GM19463 (cell line): ENCODE measurements at regions not wholly inside any gene's neighbourhood (a gene's known extent, or its start where the extent isn't known, plus 50 kb on each side); places are given as distances from the start of the nearest gene placed in this dataset.
"Not testable (repeated sequence)": the region's sequence is repeated elsewhere in the genome, so short reads cannot be mapped to it uniquely, and the experiment has no call there.

ENCODE experiments used
- ATAC-seq: cut with Tn5 transposase; IDR thresholded peaks from one replicate; pipeline ENCODE4 v1.9.1; 2021; ENCODE audit warnings: mild to moderate bottlenecking, moderate library complexity; ENCODE audit not compliant: unreplicated experiment

- no peak for ATAC-seq
Observed at GRCh38 chr2:144833075-144833637, 313.2 kb upstream of the ZEB2 start.

- ATAC-seq: no peak
Observed at GRCh38 chr2:144832048-144832447, 312.1 kb upstream of the ZEB2 start.

- ATAC-seq: no peak
Observed at GRCh38 chr2:144830543-144830942, 310.6 kb upstream of the ZEB2 start.

GRCh38 chr2:144827404-144827803, 307.5 kb upstream of the ZEB2 start:
- no peak for ATAC-seq

- no peak for ATAC-seq
Observed at GRCh38 chr2:144826105-144826504, 306.2 kb upstream of the ZEB2 start.

- no peak for ATAC-seq
Observed at GRCh38 chr2:144825331-144826020, 305.6 kb upstream of the ZEB2 start.

- ATAC-seq: no peak
Observed at GRCh38 chr2:144824306-144825080, 304.6 kb upstream of the ZEB2 start.

- no peak for ATAC-seq
Observed at GRCh38 chr2:144822966-144823365, 303.0 kb upstream of the ZEB2 start.

GRCh38 chr2:144812288-144812687, 292.4 kb upstream of the ZEB2 start:
- no peak for ATAC-seq

GRCh38 chr2:144801766-144802165, 281.8 kb upstream of the ZEB2 start:
- ATAC-seq: no peak

- ATAC-seq: no peak
Observed at GRCh38 chr2:144801325-144801724, 281.4 kb upstream of the ZEB2 start.

- ATAC-seq: no peak
Observed at GRCh38 chr2:144798989-144799388, 279.1 kb upstream of the ZEB2 start.

- no peak for ATAC-seq
Observed at GRCh38 chr2:144798034-144798433, 278.1 kb upstream of the ZEB2 start.

- no peak for ATAC-seq
Observed at GRCh38 chr2:144796936-144797335, 277.0 kb upstream of the ZEB2 start.

- ATAC-seq: no peak
Observed at GRCh38 chr2:144796164-144796563, 276.2 kb upstream of the ZEB2 start.

- no peak for ATAC-seq
Observed at GRCh38 chr2:144785253-144785652, 265.3 kb upstream of the ZEB2 start.

GRCh38 chr2:144780983-144781382, 261.1 kb upstream of the ZEB2 start:
- no peak for ATAC-seq

- no peak for ATAC-seq
Observed at GRCh38 chr2:144776766-144777165, 256.8 kb upstream of the ZEB2 start.

GRCh38 chr2:144774809-144775208, 254.9 kb upstream of the ZEB2 start:
- ATAC-seq: no peak

GRCh38 chr2:144771348-144771747, 251.4 kb upstream of the ZEB2 start:
- no peak for ATAC-seq

- ATAC-seq: no peak
Observed at GRCh38 chr2:144770616-144771230, 250.8 kb upstream of the ZEB2 start.

- not testable (repeated sequence) for ATAC-seq
Observed at GRCh38 chr2:144760939-144761338, 241.0 kb upstream of the ZEB2 start.
